ENCODE measurements at regions not wholly inside any gene's neighbourhood (a gene's known extent, or its start where the extent isn't known, plus 50 kb on each side); places are given as distances from the start of the nearest gene placed in this dataset.

DNA sequence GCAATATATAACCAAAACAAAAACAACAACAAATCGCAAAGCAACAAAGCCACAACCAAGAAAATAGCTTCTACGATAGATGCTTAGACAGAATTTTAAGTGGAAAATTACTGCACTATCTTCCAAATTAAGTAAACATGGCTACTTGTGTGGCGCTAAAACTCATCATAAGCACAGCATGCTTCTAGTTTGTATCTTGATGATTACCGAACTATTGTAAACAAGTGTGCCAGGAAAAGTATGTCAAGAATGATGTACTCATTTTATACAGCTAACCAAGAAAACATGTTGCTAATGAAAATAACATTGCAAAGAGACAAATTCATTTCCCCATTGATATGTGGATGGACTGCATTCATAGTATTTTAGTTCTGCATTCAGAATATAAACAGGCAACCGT lies 271.9 kb upstream of the GPC6 start:
- TF ChIP-seq, protein P1, sequence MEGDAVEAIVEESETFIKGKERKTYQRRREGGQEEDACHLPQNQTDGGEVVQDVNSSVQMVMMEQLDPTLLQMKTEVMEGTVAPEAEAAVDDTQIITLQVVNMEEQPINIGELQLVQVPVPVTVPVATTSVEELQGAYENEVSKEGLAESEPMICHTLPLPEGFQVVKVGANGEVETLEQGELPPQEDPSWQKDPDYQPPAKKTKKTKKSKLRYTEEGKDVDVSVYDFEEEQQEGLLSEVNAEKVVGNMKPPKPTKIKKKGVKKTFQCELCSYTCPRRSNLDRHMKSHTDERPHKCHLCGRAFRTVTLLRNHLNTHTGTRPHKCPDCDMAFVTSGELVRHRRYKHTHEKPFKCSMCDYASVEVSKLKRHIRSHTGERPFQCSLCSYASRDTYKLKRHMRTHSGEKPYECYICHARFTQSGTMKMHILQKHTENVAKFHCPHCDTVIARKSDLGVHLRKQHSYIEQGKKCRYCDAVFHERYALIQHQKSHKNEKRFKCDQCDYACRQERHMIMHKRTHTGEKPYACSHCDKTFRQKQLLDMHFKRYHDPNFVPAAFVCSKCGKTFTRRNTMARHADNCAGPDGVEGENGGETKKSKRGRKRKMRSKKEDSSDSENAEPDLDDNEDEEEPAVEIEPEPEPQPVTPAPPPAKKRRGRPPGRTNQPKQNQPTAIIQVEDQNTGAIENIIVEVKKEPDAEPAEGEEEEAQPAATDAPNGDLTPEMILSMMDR (IDR thresholded peaks at IDR 0.05; ENCODE audit: control insufficient read depth, extremely low read depth, insufficient read depth), result no peak
- no peak overlapping the region for H3K4me3 ChIP-seq (ENCODE audit: low read depth, low read length)
- no peak for DNase-seq (ENCODE audit: low read depth)

DNA sequence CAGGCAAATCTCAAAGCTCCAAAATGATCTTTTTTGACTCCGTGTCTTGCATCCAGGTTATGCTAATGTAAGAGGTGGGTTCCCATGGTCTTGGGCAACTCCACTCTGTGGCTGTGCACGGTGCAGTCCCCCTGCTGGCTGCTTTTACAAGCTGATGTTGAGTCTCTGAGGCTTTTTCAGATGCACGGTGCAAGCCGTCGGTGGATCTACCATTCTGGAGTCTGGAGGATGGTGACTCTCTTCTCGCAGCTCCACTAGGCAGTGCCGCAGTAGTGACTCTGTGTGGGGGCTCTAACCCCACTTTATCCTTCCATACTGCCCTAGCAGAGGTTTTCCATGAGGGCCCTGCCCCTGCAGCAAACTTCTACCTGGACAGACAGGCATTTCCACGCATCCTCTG lies 266.8 kb upstream of the GPC6 start:
- DNase-seq (ENCODE audit: low read depth), result no peak
- H3K4me3 ChIP-seq (ENCODE audit: low read depth, low read length), result no peak overlapping the region
- TF ChIP-seq, protein P1 (IDR thresholded peaks at IDR 0.05; ENCODE audit: control insufficient read depth, extremely low read depth, insufficient read depth), result no peak

DNA sequence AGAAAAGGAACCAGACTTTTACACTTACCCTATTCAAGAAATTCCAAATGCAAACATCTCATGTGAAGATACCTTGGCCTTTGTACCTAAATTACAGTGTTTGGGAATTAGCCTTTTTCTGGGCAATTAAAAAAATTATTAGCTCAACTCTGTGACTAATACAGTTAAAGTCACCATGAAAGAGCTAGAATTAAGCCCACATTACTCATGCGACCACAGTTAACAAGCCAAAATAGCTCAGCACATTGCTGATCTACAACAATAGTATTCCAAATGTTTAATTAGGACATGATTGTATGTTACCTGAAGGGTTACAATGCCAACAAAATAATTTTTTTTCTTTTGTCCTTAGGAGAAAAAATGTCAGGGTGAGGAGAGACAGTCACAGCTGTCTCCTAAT lies 263.6 kb upstream of the GPC6 start:
- TF ChIP-seq, protein P1 (IDR thresholded peaks at IDR 0.05; ENCODE audit: control insufficient read depth, extremely low read depth, insufficient read depth), result no peak
- H3K4me3 ChIP-seq (ENCODE audit: low read depth, low read length), result no peak overlapping the region
- no peak for DNase-seq (ENCODE audit: low read depth)

DNA sequence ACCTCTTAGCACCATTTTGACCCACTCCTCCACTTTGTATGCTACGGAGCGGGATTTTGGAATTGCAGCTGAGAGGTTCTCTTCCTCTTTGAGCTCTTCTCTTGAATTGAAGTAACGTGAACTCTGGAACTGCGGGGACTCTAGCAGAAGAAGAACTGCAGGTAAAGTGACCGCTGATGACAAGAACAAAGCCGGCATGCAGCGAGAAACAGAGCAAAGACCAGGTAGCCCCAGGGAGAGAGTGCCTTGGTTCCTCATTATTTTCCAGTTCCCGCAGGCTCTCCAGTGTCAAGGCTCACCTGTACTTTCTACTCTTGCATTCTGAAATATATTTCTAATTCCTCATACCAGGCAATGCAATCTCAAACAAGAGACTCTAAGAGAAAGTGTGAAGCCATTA lies 260.3 kb upstream of the GPC6 start:
- no peak overlapping the region for H3K4me3 ChIP-seq (ENCODE audit: low read depth, low read length)
- DNase-seq (ENCODE audit: low read depth), result no peak
- TF ChIP-seq, protein P1 (IDR thresholded peaks at IDR 0.05; ENCODE audit: control insufficient read depth, extremely low read depth, insufficient read depth), result no peak

DNA sequence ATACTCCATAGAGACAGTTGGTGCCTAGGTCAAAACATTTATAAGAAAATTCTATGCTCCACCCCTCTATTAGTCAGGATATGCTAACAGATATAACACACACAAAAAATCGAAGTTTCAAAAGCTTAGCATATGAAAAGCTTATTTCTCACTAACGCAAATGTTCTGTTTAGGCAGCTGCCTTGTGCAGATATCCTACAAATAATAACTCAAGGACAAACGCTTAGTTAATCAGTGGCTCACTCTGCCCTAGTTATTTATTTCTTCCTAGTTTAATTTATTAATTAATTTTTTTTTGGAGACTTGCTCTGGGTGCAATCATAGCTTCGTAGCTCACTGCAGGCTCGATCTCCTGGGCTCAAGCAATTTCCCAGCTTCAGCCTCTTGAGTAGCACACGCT lies 259.7 kb upstream of the GPC6 start:
- no peak overlapping the region for H3K4me3 ChIP-seq (ENCODE audit: low read depth, low read length)

DNA sequence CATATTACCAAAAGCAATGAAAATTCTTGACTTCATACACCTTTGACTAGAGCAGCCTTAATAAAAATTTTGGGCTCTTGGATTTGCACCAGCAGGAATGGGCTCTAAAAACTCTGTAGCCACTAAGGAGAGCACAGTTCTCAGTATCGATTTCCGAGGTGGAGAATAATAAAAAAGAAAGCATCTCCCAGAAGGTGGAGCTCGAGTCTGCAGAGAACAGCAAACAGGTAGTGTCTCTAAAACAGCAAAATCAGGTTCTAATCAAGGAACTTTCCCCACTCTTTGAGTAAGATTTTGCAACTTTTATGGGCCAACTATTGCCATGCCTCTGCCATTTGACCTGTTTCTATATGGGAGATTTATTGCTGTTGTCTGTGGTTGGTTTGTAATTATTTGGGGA lies 258.7 kb upstream of the GPC6 start:
- DNase-seq (ENCODE audit: low read depth), result no peak
- TF ChIP-seq, protein P1 (IDR thresholded peaks at IDR 0.05; ENCODE audit: control insufficient read depth, extremely low read depth, insufficient read depth), result peak; percentile 15; the same call in 1 of the 2 replicates
- no peak overlapping the region for H3K4me3 ChIP-seq (ENCODE audit: low read depth, low read length)

More for the DNA sequence above, 259.7 kb upstream of the GPC6 start:
- TF ChIP-seq, protein P1 (IDR thresholded peaks at IDR 0.05; ENCODE audit: control insufficient read depth, extremely low read depth, insufficient read depth), result no peak
- no peak for DNase-seq (ENCODE audit: low read depth)

DNA sequence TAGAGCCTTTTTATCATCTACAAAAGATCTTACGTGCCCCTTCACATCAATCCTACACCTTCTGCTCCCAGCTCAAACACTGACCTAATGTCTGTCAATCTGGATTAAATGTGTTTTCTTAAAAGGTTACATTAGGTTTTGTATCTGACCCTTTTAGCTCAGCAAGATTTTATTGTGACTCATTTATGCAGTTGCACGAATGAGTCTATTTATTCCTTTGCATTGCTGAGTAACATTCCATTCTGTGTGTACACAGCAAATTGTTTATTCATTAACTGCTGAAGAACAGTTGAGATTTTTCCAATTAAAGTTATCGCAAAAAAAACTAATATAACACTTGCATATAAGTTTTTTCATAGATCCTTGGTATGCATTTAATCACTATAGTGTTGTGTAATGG lies 253.9 kb upstream of the GPC6 start:
- no peak for DNase-seq (ENCODE audit: low read depth)
- no peak overlapping the region for H3K4me3 ChIP-seq (ENCODE audit: low read depth, low read length)
- TF ChIP-seq, protein P1 (IDR thresholded peaks at IDR 0.05; ENCODE audit: control insufficient read depth, extremely low read depth, insufficient read depth), result no peak

Data from LNCaP clone FGC (cell line).